OCI-LY1 (cell line): ENCODE measurements at regions not wholly inside any gene's neighbourhood (a gene's known extent, or its start where the extent isn't known, plus 50 kb on each side); places are given as distances from the start of the nearest gene placed in this dataset.

Source experiments
- H2AFZ ChIP-seq: fragments of 200-600 bp; sonication (generic), shearing (Covaris generic); 2 replicates; pipeline ENCODE4 v1.6.0; 2014; ENCODE audit warnings: antibody characterized with exemption, mild to moderate bottlenecking, low read length
- H3F3A ChIP-seq: fragments of 200-600 bp; sonication (generic), shearing (Covaris generic); 2 replicates; pipeline ENCODE4 v1.6.0; 2014; ENCODE audit warnings: mild to moderate bottlenecking, antibody characterized with exemption, low read length, moderate library complexity; ENCODE audit not compliant: insufficient read depth
- H3K27ac ChIP-seq: fragments of 200-600 bp; sonication (generic); 2 replicates; pipeline ENCODE4 v1.5.1; 2014; ENCODE audit warnings: low read length, mixed run types, mild to moderate bottlenecking, low read depth; ENCODE audit not compliant: poor library complexity, severe bottlenecking
- H3K27me3 ChIP-seq: fragments of 200-600 bp; sonication (generic); 2 replicates; pipeline ENCODE4 v1.6.0; 2014; ENCODE audit warnings: antibody characterized with exemption, mild to moderate bottlenecking, low read length, moderate library complexity; ENCODE audit not compliant: insufficient read depth
- H3K36me3 ChIP-seq: fragments of 200-600 bp; sonication (generic); 2 replicates; pipeline ENCODE4 v1.6.1; 2014; ENCODE audit warnings: mild to moderate bottlenecking, antibody characterized with exemption, low read length, moderate library complexity, mixed read lengths; ENCODE audit not compliant: insufficient read depth
- H3K4me1 ChIP-seq: fragments of 200-600 bp; sonication (generic); 2 replicates; pipeline ENCODE4 v1.5.1; 2014; ENCODE audit warnings: mild to moderate bottlenecking, low read length, moderate library complexity; ENCODE audit not compliant: insufficient read depth, severe bottlenecking
- H3K4me2 ChIP-seq: fragments of 200-600 bp; sonication (generic), shearing (Covaris generic); 2 replicates; pipeline ENCODE4 v1.6.1; 2014; ENCODE audit warnings: low read length
- H3K4me3 ChIP-seq: fragments of 200-600 bp; sonication (generic); 2 replicates; pipeline ENCODE4 v1.5.1; 2014; ENCODE audit warnings: low read length, low read depth, mild to moderate bottlenecking, mixed read lengths; ENCODE audit not compliant: poor library complexity, severe bottlenecking
- H3K79me2 ChIP-seq: fragments of 200-600 bp; shearing (Covaris generic); 2 replicates; pipeline ENCODE4 v1.6.1; 2016; ENCODE audit warnings: mixed run types, low read length, mixed read lengths; ENCODE audit not compliant: insufficient read depth
- H3K9ac ChIP-seq: fragments of 200-600 bp; sonication (generic), shearing (Covaris generic); 2 replicates; pipeline ENCODE4 v1.6.1; 2014; ENCODE audit warnings: mild to moderate bottlenecking, low read length, mixed read lengths
- H3K9me2 ChIP-seq: fragments of 200-600 bp; sonication (generic), shearing (Covaris generic); 2 replicates; pipeline ENCODE4 v1.6.1; 2014; ENCODE audit warnings: low read depth, mild to moderate bottlenecking, low read length, mixed read lengths
- H3K9me3 ChIP-seq: fragments of 200-600 bp; shearing (Covaris generic); 2 replicates; pipeline ENCODE4 v1.6.1; 2014; ENCODE audit warnings: low read length, mixed read lengths
- H4K20me1 ChIP-seq: fragments of 200-600 bp; sonication (generic), shearing (Covaris generic); 2 replicates; pipeline ENCODE4 v1.6.0; 2016; ENCODE audit warnings: mild to moderate bottlenecking, low read length; ENCODE audit not compliant: insufficient read depth
- EZH2 ChIP-seq: fragments of 200-600 bp; sonication (generic), shearing (Covaris generic); IDR thresholded peaks from 2 replicates; pipeline ENCODE4 v1.8.0; 2017; ENCODE audit warnings: borderline replicate concordance, mixed run types, mild to moderate bottlenecking, antibody characterized with exemption, low read length, moderate library complexity, mixed read lengths
- TF ChIP-seq, protein P1 (sequence below): fragments of 200-600 bp; sonication (generic), shearing (Covaris generic); IDR thresholded peaks from 2 replicates; pipeline ENCODE4 v1.5.1; 2017; ENCODE audit warnings: mild to moderate bottlenecking, antibody characterized with exemption, low read length, moderate library complexity, mixed read lengths

DNA sequence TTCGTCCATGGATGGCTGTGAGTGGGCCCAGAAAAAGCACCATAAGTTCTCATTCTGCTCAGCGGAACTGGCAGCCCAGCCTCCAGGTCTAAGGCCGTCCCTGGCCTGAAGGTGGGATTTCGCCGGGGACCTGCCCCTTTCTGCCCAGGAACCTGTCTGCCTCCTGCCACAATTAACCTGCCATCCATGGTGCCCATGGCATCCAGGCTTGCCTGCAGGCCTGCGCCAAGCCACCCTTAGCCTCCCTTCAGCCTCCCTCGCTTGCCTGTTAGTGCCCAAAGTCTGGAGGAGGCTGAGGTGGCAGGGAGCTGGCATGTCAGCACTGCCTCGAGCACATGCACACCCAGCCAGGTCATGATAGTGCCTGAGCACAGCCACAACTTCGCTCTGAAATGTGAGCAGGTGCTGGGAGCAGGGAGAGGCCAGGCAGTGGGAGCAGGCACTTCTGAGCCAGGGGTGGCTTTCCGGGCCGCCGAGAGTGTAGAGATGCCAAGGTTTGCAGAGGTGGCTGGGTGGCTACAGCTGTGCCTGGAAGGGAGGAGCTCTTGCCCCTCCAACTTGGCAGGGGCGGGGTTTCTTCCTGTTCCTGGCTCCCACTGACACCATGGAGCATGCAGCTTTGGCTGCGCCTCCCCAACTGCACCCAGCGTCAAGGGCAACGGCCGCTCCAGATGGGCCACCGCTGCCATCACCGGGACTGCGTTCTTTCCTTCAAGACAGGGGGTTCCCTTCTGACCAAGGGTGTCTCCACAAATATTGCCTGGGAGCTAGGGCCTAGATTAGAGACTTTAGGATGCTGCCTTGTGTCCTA lies 648.9 kb upstream of the VRK2 start:
- Histone ChIP-seq H3K4me3 (no peak overlapping the region), H4K20me1 (no peaks in the 10 kb centered on the region), H3K36me3 (no peaks in the 10 kb centered on the region), H3F3A (no peaks in the 10 kb centered on the region), H3K27ac (no peak overlapping the region), H3K4me2 (no peak overlapping the region), H3K4me1 (no peaks in the 10 kb centered on the region), H2AFZ (no peak overlapping the region), H3K9ac (no peak overlapping the region), H3K9me2 (no peaks in the 10 kb centered on the region), H3K9me3 (no peaks in the 10 kb centered on the region), H3K79me2 (no peaks in the 10 kb centered on the region), H3K27me3 (no peaks in the 10 kb centered on the region)
- TF ChIP-seq, protein P1, sequence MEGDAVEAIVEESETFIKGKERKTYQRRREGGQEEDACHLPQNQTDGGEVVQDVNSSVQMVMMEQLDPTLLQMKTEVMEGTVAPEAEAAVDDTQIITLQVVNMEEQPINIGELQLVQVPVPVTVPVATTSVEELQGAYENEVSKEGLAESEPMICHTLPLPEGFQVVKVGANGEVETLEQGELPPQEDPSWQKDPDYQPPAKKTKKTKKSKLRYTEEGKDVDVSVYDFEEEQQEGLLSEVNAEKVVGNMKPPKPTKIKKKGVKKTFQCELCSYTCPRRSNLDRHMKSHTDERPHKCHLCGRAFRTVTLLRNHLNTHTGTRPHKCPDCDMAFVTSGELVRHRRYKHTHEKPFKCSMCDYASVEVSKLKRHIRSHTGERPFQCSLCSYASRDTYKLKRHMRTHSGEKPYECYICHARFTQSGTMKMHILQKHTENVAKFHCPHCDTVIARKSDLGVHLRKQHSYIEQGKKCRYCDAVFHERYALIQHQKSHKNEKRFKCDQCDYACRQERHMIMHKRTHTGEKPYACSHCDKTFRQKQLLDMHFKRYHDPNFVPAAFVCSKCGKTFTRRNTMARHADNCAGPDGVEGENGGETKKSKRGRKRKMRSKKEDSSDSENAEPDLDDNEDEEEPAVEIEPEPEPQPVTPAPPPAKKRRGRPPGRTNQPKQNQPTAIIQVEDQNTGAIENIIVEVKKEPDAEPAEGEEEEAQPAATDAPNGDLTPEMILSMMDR = no peak

- no peaks in the 10 kb centered on the region for H3K27me3 ChIP-seq
- no peak overlapping the region for H2AFZ ChIP-seq
- no peaks in the 10 kb centered on the region for H3K36me3 ChIP-seq
- no peak for TF ChIP-seq EZH2
- TF ChIP-seq, protein P1 = no peak
- H3K4me1 ChIP-seq = no peaks in the 10 kb centered on the region
- no peak overlapping the region for H3K4me3 ChIP-seq
- H3F3A ChIP-seq = no peaks in the 10 kb centered on the region
- no peaks in the 10 kb centered on the region for H3K9me2 ChIP-seq
- no peaks in the 10 kb centered on the region for H3K79me2 ChIP-seq
- no peaks in the 10 kb centered on the region for H3K9me3 ChIP-seq
- H3K27ac ChIP-seq = no peak overlapping the region
- H3K9ac ChIP-seq = no peak overlapping the region
- no peaks in the 10 kb centered on the region for H4K20me1 ChIP-seq
- no peak overlapping the region for H3K4me2 ChIP-seq
Observed at GRCh38 chr2:57399057-57399456, 647.5 kb upstream of the VRK2 start.

GRCh38 chr2:57402096-57402495 lies 644.5 kb upstream of the VRK2 start:
- Histone ChIP-seq H4K20me1 (no peaks in the 10 kb centered on the region), H3K9ac (no peak overlapping the region), H3K27me3 (no peaks in the 10 kb centered on the region), H3K4me2 (no peak overlapping the region), H3K9me3 (no peaks in the 10 kb centered on the region), H3F3A (no peaks in the 10 kb centered on the region), H2AFZ (no peak overlapping the region), H3K4me3 (no peak overlapping the region), H3K4me1 (no peaks in the 10 kb centered on the region), H3K27ac (no peak overlapping the region), H3K79me2 (no peaks in the 10 kb centered on the region), H3K9me2 (no peaks in the 10 kb centered on the region), H3K36me3 (no peaks in the 10 kb centered on the region)
- TF ChIP-seq, protein P1 = no peak
- TF ChIP-seq EZH2 = no peak
